ENCODE measurements at regions not wholly inside any gene's neighbourhood (a gene's known extent, or its start where the extent isn't known, plus 50 kb on each side); places are given as distances from the start of the nearest gene placed in this dataset.

DNA sequence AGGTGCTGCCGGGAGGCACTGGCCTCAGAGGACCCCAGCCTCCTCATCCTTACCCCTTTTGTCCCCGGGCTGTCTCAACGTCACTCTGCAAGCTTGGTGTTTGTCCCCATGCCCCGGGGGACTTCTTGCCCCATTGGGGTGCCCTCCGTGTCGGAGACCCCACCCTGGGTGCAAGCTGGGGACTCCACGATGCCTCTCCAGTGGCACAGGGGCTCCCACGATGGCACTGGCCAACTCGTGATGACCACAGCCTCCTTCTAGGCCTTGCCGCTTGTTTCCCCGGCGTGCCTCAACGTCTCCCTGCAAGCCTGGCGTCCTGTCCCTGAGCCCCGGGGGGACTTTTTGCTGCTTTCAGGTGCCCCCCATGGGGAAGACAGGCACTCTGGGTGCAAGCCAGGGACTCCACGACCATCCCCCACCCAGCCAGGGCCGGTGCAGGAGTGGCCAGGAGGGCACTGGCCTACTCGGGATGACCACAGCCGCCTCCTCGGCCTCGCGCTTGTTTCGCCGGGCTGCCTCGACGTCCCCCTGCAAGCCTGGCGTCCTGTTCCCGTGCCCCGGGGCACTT is 237.0 kb downstream of the TUBA3C start:
- no TSS peak for BruUV-seq (replicated peaks)
- DNase-seq (ENCODE audit: low read depth, low spot score): no peak
- Histone ChIP-seq H3K4me1 (ENCODE audit: control insufficient read depth, insufficient read depth, low read length) (no peaks in the 10 kb centered on the region), H3K4me3 (ENCODE audit: low read depth in 2 of 2, low read length in 2 of 2) (no peak overlapping the region), H3K9me3 (ENCODE audit: control insufficient read depth, insufficient read depth, low read depth, low read length) (no peaks in the 10 kb centered on the region), H3K27ac (ENCODE audit: low read length) (no peak overlapping the region), H3K27me3 (ENCODE audit: control insufficient read depth, insufficient read depth, low read length) (no peaks in the 10 kb centered on the region), H3K36me3 (ENCODE audit: control insufficient read depth, insufficient read depth, low read length) (no peaks in the 10 kb centered on the region)
- no peak for TF ChIP-seq POLR2AphosphoS5 (IDR thresholded peaks at IDR 0.05; ENCODE audit: low read depth, low read length)
- TF ChIP-seq, protein P1, sequence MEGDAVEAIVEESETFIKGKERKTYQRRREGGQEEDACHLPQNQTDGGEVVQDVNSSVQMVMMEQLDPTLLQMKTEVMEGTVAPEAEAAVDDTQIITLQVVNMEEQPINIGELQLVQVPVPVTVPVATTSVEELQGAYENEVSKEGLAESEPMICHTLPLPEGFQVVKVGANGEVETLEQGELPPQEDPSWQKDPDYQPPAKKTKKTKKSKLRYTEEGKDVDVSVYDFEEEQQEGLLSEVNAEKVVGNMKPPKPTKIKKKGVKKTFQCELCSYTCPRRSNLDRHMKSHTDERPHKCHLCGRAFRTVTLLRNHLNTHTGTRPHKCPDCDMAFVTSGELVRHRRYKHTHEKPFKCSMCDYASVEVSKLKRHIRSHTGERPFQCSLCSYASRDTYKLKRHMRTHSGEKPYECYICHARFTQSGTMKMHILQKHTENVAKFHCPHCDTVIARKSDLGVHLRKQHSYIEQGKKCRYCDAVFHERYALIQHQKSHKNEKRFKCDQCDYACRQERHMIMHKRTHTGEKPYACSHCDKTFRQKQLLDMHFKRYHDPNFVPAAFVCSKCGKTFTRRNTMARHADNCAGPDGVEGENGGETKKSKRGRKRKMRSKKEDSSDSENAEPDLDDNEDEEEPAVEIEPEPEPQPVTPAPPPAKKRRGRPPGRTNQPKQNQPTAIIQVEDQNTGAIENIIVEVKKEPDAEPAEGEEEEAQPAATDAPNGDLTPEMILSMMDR (IDR thresholded peaks at IDR 0.05): no peak
- TF ChIP-seq SIN3A (IDR thresholded peaks at IDR 0.05; ENCODE audit: borderline replicate concordance, insufficient read depth, low read depth, low read length): no peak
- TF ChIP-seq, protein P2, sequence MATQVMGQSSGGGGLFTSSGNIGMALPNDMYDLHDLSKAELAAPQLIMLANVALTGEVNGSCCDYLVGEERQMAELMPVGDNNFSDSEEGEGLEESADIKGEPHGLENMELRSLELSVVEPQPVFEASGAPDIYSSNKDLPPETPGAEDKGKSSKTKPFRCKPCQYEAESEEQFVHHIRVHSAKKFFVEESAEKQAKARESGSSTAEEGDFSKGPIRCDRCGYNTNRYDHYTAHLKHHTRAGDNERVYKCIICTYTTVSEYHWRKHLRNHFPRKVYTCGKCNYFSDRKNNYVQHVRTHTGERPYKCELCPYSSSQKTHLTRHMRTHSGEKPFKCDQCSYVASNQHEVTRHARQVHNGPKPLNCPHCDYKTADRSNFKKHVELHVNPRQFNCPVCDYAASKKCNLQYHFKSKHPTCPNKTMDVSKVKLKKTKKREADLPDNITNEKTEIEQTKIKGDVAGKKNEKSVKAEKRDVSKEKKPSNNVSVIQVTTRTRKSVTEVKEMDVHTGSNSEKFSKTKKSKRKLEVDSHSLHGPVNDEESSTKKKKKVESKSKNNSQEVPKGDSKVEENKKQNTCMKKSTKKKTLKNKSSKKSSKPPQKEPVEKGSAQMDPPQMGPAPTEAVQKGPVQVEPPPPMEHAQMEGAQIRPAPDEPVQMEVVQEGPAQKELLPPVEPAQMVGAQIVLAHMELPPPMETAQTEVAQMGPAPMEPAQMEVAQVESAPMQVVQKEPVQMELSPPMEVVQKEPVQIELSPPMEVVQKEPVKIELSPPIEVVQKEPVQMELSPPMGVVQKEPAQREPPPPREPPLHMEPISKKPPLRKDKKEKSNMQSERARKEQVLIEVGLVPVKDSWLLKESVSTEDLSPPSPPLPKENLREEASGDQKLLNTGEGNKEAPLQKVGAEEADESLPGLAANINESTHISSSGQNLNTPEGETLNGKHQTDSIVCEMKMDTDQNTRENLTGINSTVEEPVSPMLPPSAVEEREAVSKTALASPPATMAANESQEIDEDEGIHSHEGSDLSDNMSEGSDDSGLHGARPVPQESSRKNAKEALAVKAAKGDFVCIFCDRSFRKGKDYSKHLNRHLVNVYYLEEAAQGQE (IDR thresholded peaks at IDR 0.05; ENCODE audit: insufficient read depth in 1 of 2, low read depth in 2 of 2, low read length in 1 of 2): no peak
- no peak for TF ChIP-seq TCF7L2 (IDR thresholded peaks at IDR 0.05; ENCODE audit: low read depth, low read length)
- intact Hi-C loops (cut with micrococcal nuclease; ENCODE audit: unreplicated experiment) (no loop called here), in situ Hi-C loops (cut with HindIII; ENCODE audit: low pct_unique_long_range_greater_than_20kb, low sequenced_read_pairs) (no loop called here)
- ChIA-PET CTCF (no interaction called here), POLR2A (no interaction called here)
- ATAC-seq: no peak

DNA sequence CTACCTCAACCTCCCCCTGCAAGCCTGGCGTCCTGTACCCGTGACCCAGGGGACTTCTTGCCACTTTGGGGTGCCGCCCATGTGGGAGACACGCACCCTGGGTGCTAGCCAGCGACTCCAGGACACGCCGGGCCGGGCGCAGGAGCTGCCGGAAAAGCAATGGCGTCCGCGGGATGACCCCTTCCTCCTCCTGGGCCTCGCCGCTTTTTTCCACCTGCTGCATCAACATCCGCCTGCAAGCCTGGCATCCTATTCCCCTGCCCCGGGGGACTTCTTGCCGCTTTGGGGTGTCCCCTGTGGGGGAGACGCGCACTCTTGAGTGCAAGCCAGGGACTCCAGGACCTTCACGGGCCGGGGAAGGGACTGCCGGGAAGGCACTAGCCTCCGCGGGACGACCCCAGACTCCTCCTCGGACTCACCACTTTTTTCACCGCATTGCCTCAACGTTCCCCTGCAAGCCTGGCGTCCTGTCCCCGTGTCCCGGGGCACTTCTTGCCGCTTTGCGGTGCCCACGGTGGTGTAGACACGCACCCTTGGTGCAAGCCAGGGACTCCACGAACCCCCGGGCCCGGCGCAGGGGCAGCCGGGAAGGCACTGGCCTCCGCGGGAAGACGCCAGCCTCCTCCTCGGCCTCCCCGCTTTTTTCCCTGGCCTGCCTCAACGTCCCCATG is 237.8 kb downstream of the TUBA3C start:
- H3K4me1 ChIP-seq (ENCODE audit: control insufficient read depth, insufficient read depth, low read length): no peaks in the 10 kb centered on the region
- H3K9me3 ChIP-seq (ENCODE audit: control insufficient read depth, insufficient read depth, low read depth, low read length): no peaks in the 10 kb centered on the region
- BruUV-seq (replicated peaks): no TSS peak
- DNase-seq (ENCODE audit: low read depth, low spot score): no peak
- ATAC-seq: no peak
- TF ChIP-seq SIN3A (IDR thresholded peaks at IDR 0.05; ENCODE audit: borderline replicate concordance, insufficient read depth, low read depth, low read length) (no peak), POLR2AphosphoS5 (IDR thresholded peaks at IDR 0.05; ENCODE audit: low read depth, low read length) (no peak), TCF7L2 (IDR thresholded peaks at IDR 0.05; ENCODE audit: low read depth, low read length) (no peak)
- TF ChIP-seq, protein P2 (IDR thresholded peaks at IDR 0.05; ENCODE audit: insufficient read depth in 1 of 2, low read depth in 2 of 2, low read length in 1 of 2): no peak
- TF ChIP-seq, protein P1 (IDR thresholded peaks at IDR 0.05): no peak
- no peak overlapping the region for H3K27ac ChIP-seq (ENCODE audit: low read length)
- no peak overlapping the region for H3K4me3 ChIP-seq (ENCODE audit: low read depth in 2 of 2, low read length in 2 of 2)
- intact Hi-C loops (cut with micrococcal nuclease; ENCODE audit: unreplicated experiment) (no loop called here), in situ Hi-C loops (cut with HindIII; ENCODE audit: low pct_unique_long_range_greater_than_20kb, low sequenced_read_pairs) (no loop called here)
- ChIA-PET POLR2A (no interaction called here), CTCF (no interaction called here)
- no peaks in the 10 kb centered on the region for H3K27me3 ChIP-seq (ENCODE audit: control insufficient read depth, insufficient read depth, low read length)
- no peaks in the 10 kb centered on the region for H3K36me3 ChIP-seq (ENCODE audit: control insufficient read depth, insufficient read depth, low read length)
